Stimulated activated CD8-positive, alpha-beta memory T cell treated with anti-CD3 and anti-CD28 coated beads, Interleukin-4, amount 100 ng/mL, for 24 hours (primary cell): ENCODE measurements at regions not wholly inside any gene's neighbourhood (a gene's known extent, or its start where the extent isn't known, plus 50 kb on each side); places are given as distances from the start of the nearest gene placed in this dataset.

Experiments
- DNase-seq: peaks from one replicate; pipeline ENCODE4 v3.0.0-alpha.2; 2020; ENCODE audit warnings: low read depth

DNA sequence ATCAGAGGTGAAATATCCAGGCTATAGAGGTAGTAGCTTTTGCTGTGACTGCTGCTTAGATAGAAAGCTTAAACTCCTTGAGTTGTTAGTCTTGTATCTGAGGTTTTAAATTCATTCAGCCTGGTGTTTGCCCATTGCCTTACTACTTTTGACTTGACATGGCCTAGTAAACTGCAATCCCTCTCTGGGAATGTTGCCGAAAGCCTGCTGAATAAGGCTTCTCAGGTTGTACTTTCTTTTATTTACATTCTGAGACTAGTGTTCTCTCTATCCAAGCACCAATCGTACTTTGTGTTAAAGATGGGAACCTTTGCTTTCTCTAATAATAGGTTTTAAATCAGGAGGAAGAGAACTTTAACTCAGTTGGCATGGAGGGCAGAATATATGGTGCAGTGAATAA lies 357.6 kb upstream of the CWC22 start:
- no peak for DNase-seq

DNA sequence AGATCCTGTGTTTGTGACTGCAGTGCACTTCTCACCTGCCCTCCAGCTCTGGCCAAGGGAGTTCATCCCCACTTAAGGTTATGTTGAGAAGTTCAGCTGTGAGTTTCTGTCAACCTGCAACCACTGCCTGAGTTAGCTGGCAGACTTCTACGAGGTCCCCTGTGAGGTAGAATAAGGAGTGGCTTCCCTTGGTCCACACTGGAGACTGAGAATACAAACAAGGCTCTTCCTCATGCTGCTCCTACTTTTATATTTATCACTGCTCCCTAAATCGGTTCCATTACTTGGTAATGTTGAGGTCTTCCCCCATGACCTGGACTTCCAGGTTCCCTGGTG lies 353.2 kb upstream of the CWC22 start:
- no peak for DNase-seq

GRCh38 chr2:180359522-180360282 lies 352.6 kb upstream of the CWC22 start:
- no peak for DNase-seq

GRCh38 chr2:180358458-180358857 lies 351.4 kb upstream of the CWC22 start:
- no peak for DNase-seq

GRCh38 chr2:180356676-180357075 lies 349.6 kb upstream of the CWC22 start:
- no peak for DNase-seq

- DNase-seq: no peak
Observed at GRCh38 chr2:180352620-180353019, 345.5 kb upstream of the CWC22 start.

- DNase-seq: no peak
Observed at GRCh38 chr2:180349809-180350208, 342.7 kb upstream of the CWC22 start.

- DNase-seq: no peak
Observed at GRCh38 chr2:180343528-180344345, 336.6 kb upstream of the CWC22 start.

- DNase-seq: no peak
Observed at GRCh38 chr2:180337136-180337535, 330.0 kb upstream of the CWC22 start.

DNA sequence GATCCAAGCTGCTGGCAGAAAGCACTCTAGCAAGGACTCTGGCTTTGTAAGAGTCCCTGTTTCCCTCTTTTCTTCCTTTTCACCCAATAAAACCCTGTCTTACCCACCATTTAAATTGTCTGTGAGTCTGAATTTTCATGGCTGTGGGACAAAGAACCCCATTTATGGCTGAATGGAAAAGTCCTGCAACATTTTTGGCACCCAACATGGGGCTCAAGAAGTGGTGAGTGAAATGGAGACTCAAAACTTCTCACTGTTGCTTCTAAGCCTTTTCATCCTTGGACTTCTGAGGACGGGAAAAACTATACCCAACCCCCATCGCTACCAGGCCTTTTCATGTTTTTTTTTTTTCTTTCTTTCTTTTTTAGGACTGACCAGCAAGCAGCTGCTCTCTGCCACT lies 329.5 kb upstream of the CWC22 start:
- DNase-seq: no peak

- no peak for DNase-seq
Observed at GRCh38 chr2:180334514-180334913, 327.4 kb upstream of the CWC22 start.

DNA sequence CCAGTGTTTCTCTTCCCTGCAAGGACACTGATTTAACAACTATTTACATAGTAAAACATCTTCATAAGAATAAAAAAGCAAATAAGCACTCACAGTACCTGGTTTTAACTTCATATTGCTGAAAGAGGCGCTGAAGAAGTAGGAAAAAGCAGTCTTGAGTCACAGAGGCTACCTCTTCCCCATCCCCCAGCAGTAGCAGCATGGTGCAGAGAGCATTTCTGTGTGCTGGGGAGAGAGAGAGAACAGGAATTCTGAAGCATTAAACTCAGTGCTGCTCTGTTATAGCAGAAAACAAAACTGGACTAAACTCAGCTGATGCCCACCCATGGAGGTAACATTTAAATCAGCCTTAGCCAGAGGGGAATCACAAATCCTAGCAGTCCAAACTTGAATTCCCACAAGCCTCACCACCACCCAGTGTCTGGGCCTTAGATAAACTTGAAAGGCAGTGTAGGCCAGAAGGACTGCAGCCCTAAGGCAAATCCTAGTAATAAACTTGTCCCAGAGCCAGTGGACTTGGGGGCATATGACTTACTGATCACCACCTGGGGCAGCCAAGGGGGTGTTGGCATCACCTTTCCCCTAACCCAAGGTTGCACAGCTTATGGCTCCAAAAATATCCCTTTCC lies 321.8 kb upstream of the CWC22 start:
- no peak for DNase-seq

- no peak for DNase-seq
Observed at GRCh38 chr2:180327185-180327584, 320.1 kb upstream of the CWC22 start.

- DNase-seq: no peak
Observed at GRCh38 chr2:180325416-180326120, 318.5 kb upstream of the CWC22 start.

DNA sequence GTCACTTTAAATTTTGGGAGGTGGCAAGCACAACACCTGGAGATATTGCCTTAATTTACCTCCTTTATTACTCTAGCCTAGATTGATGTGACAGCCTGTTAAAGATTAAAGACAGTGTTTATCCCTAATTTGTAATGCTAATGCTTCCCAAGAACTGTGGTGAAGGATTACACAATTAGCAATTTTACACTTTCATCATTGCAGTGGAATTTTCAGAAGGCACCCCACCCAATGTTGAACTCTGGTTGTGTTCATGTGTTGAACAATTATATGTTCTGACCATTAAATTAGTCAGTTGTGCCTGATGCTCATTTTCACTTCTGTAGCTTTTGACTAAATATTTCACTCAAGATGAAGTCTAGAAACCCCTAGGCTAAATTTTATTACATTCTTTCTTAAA lies 317.1 kb upstream of the CWC22 start:
- no peak for DNase-seq

GRCh38 chr2:180322781-180323180 lies 315.7 kb upstream of the CWC22 start:
- no peak for DNase-seq

DNA sequence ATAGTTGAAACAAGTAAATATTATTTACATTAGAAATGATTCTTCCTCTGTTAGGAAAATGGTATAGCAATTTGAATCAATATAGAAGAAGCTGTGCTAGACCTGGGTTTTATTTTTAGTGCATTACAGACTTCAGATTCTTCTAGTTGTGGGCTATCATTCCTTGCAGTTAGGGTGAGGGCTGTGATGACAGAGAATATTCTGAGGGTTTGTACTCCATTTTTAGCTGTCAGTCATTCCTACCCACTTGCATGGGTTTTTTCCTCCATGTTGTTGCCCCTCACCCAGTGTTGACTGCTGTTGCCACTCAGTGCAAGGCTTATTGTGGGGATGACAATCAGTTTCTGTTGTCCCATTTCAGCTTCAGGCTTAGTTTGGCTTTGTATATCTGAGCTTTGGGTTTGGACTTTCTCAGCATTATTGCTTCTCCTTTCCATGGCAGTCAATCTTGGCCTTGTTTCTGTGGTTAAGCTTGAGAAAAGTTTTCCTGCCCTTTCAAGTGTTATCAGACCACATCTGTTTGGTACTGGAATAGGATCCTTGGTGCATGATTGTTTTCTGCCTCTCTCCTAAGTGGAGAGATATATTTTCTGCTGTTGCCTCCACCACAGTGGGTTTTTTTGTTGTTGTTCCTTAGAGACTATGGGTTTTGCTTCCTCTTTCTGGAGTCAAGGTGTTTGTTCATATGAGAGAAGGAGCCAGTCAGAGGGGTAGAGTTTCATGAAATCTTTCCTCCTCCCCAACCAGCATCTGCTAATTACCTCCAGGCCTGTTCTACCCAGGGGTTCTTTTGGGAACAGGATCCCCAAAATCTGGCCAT lies 312.7 kb upstream of the CWC22 start:
- DNase-seq: no peak

DNA sequence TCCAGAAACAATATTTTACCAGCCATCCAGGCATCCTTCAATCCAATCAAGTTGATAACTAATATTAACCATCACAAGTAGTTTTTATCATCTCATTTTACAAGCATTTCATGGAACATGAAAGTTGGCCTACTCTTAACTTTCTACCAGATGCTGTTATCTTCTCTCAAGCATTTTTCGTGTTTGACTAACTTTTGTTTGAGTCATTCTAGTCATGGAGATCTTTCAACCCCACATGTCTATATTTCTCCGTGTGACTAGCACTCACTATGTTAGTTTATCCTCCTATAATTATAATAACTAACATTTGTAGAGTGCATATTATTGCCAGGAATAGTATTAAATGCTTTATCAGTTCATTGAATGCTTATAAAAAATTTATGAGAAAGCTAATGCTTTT lies 307.0 kb upstream of the CWC22 start:
- no peak for DNase-seq

DNA sequence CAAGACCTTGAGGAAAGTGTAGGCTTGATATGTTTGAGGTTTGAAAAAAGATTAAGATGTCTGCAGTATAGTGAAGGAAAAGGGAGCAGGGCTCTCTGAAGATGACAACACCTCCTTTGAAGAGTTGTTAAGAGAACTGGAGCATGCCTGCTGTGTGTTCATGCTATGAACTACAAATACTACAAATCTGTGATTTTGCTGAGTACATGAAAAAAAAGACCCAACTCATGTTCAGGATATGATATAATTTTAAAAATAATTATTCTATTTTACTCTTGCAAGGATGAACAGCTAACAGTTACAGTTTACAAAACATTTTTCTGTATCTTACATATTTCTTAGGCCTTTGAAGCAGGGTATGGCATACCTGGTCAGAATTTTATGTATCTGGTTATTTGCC lies 305.4 kb upstream of the CWC22 start:
- no peak for DNase-seq

GRCh38 chr2:180307096-180307495 lies 300.0 kb upstream of the CWC22 start:
- no peak for DNase-seq

DNA sequence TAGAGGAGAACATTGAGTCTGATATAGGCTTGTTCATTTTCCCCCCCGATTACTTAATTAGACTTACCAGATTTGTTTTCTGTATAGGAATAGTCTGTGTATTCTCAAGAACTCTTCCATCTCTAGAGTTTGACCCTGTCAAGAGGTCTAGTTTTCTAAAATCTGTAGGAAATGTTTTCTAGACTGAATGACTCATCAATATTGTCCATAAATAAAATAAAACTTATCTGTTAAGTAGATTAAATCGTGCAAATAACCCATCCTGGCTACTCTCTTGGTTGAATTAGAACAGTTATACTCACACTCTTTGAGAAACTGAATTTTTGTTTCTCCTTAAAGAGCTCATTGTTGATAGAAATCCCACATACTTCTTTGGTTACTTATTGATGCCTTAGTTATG lies 299.2 kb upstream of the CWC22 start:
- DNase-seq: no peak
